IgD-negative memory B cell (primary cell): ENCODE measurements at regions not wholly inside any gene's neighbourhood (a gene's known extent, or its start where the extent isn't known, plus 50 kb on each side); places are given as distances from the start of the nearest gene placed in this dataset.

Experiments used
- H3K27ac Mint-ChIP-seq, 3 donors: one replicate each; pipeline ENCODE4 v1.8.0; 2020 to 2022; ENCODE audit warnings: mild to moderate bottlenecking in 3 of 3, mixed read lengths in 3 of 3, moderate library complexity in 1 of 3
- H3K27me3 Mint-ChIP-seq: one replicate; pipeline ENCODE4 v1.8.0; 2021; ENCODE audit warnings: mixed read lengths
- H3K36me3 Mint-ChIP-seq: one replicate; pipeline ENCODE4 v1.8.0; 2020; ENCODE audit warnings: mild to moderate bottlenecking, mixed read lengths
- H3K4me1 Mint-ChIP-seq, 3 donors: one replicate each; pipeline ENCODE4 v1.8.0; 2020 to 2022; ENCODE audit warnings: mixed read lengths in 3 of 3, mild to moderate bottlenecking in 1 of 3
- H3K4me3 Mint-ChIP-seq, 4 donors: one replicate each; pipeline ENCODE4 v1.8.0; 2020 to 2022; ENCODE audit warnings: mild to moderate bottlenecking in 4 of 4, mixed read lengths in 4 of 4, moderate library complexity in 3 of 4
- H3K9me3 Mint-ChIP-seq, 3 donors: one replicate each; pipeline ENCODE4 v1.8.0; 2020 to 2021; ENCODE audit warnings: mixed read lengths in 3 of 3, mild to moderate bottlenecking in 1 of 3

DNA sequence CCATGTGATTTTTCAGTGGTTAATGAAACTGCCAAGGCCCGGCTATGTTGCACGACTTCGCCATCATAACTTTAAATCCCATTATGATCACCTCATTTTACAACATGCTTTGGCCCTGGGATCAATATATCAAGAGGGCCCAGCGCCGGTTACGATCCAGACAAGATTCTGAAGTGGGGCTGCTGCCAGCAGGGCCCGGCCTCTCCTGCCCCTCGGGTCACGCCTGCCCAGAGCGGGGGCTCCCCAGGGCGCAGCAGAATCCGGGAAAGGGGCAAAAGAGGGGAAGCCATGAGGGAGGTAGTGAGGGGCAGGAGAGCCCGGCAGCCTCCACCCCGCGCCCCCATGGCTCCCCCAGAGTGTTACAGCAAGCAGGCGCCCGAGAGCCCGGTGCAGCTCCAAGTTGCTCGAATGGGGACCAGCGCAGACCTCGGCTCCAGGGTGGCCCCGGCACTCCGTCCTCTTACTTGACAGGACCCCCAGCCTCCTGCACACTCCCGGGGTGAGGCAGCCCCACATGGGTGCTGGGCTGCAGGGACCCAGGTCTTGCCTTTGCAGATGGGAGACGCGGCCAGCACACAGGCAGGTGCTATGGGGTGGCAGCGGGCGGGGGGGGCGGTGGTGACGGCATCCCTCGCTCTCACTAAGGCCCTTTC lies 129.8 kb upstream of the NKX1-1 start:
- Mint-ChIP-seq H3K36me3 (no peaks in the 10 kb centered on the region), H3K4me3 (no peak overlapping the region), H3K27me3 (peaks cover 3% of the 10 kb centered on the region), H3K27ac (no peak overlapping the region), H3K9me3 (no peaks in the 10 kb centered on the region), H3K4me1 (no peaks in the 10 kb centered on the region)

DNA sequence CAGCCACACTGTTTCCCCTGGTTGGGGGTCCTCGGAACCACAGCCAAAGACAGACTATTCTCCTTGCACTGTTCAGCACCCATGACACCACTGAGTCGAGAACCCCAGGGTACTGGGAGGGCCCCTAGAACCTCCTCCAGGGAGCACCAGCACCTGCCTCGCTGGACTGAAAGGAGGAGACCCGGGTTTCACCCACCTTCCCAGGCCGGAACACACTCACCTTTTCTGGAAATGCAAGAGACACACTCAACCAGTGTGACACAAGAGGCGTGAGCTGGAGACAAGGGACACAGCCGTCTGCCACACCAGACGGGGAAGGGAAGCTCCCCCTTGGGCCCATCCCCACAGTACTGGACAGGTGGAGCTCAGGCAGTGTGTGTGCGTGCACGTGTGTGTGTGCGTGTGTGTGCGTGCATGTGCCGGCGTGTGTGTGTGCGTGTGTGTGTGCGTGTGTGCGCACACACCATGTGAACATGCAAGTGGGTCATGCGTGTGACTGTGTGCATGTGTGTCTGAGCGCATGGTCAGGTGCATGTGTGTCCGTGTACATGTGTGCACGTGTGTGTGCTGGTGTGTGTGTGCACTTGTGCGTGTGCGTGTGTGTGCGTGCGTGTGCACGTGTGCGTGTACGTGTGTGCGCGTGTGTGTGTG lies 128.8 kb upstream of the NKX1-1 start:
- no peaks in the 10 kb centered on the region for H3K4me1 Mint-ChIP-seq
- peaks cover 7% of the 10 kb centered on the region for H3K27me3 Mint-ChIP-seq
- no peaks in the 10 kb centered on the region for H3K36me3 Mint-ChIP-seq
- no peaks in the 10 kb centered on the region for H3K9me3 Mint-ChIP-seq
- H3K4me3 Mint-ChIP-seq: peak overlapping the region in 1 of 4 donors; percentile 28
- no peak overlapping the region for H3K27ac Mint-ChIP-seq

DNA sequence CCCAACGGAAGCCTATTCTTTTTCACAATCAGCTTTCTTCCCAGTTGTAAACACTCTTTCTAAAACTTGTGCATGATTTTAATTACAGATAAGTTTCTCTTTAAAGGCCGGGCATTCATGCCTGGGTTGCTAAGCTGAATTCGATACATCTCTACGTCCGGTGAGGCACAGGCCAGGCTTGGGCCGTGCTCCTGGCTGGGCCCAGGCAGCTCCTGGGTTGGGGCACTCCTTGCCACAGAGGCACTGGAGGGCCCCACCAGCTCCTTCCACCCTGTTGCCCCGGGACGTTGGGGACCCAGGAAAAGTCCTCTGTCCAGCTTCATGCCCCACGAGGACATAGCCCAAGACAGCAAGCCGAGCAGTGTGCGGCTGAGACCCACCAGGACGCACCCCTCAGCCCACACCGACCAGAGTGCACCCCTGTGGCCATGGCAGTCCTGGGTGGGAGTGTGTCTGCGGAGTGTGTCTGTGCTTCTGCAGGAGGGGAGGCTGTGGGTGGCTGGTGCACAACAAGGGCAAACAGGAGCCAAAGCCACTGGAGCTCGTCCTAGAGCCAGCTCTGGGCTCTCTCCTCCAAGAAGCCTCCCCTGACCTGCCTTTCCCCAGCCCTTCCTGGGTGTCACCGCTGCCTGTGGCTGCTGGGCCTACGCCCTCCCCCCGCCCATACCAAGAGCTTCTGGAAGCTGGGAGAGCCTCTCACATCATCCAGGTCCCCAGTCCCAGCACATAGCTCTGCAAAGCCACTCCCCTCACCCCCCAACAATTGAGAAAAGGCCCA lies 128.0 kb upstream of the NKX1-1 start:
- no peaks in the 10 kb centered on the region for H3K4me1 Mint-ChIP-seq
- no peaks in the 10 kb centered on the region for H3K36me3 Mint-ChIP-seq
- H3K9me3 Mint-ChIP-seq: no peaks in the 10 kb centered on the region
- H3K27me3 Mint-ChIP-seq: peaks cover 7% of the 10 kb centered on the region
- H3K4me3 Mint-ChIP-seq: peak overlapping the region in 1 of 4 donors; percentile 28
- no peak overlapping the region for H3K27ac Mint-ChIP-seq

DNA sequence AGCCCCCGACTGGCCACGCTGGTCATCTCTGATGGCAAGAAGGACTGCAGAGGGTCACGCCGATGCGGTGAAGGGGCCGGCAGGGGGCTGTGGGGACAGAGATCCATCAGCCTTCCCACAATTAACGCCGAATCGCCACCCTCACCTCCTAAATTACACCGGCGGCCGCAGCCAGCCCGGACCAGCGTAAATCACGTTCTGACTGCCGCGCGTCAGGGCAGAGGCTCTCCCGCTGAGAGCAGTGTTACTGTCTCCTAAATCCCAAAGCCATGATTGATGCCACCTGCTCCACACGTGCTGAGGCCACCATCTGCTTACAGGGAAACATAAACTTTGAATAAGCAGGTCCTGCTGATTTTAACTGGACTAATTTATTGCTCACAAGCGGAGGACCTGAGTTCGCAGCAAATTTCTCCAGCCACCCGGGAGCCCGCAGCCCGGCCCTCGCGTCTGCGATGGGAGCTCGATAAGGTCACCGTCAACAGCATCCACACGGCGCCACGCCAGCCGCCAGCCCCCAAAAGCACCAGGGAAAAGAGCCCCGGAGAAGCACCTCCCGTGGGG lies 127.3 kb upstream of the NKX1-1 start:
- H3K36me3 Mint-ChIP-seq: no peaks in the 10 kb centered on the region
- H3K9me3 Mint-ChIP-seq: no peaks in the 10 kb centered on the region
- no peak overlapping the region for H3K27ac Mint-ChIP-seq
- peaks cover 9% of the 10 kb centered on the region for H3K27me3 Mint-ChIP-seq
- no peaks in the 10 kb centered on the region for H3K4me1 Mint-ChIP-seq
- no peak overlapping the region for H3K4me3 Mint-ChIP-seq

- H3K9me3 Mint-ChIP-seq: no peaks in the 10 kb centered on the region
- peaks cover 9% of the 10 kb centered on the region for H3K27me3 Mint-ChIP-seq
Observed at GRCh38 chr4:1532549-1533395, 126.5 kb upstream of the NKX1-1 start.

DNA sequence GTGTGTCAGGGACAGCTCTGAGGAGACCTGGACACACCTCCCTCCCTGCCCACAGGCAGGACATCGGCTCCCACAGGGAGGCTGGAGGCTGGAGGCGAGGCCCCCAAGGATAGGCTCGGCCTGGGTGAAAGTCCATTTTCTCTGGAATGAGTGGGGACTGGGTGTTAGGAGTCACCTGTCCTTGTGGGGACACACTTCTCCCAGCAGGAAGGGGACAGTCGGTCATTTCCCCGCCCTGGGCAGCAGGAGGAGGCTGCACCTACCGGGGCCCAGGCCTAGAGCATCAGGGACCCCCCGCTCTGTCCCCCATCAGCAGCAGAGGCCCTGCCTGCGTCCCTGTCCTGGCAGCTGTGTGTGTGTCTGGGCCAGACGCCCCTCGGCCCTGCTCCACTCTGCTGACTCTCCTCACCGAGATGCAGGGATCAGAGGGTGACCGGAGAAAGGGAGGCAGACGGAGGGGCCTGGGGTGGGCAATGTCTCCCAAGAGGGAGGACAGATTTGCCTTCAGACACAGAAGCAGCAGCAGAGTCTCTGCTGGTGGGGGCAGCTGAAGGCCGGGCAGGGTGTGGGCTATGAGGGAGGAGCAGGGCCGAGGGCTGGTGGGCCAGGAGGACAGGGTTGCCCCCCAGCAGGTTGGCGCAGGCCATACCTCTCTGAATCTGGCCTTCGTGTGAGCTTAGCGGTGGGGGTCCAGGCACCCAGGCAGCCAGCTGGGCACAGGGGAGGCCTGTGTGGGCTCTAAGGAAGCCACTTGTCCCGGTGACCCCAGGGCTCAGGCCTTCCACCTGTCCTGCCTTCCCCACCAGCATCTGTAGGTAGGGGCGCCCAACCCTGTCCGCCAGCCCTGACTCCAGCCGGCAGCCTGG lies 125.7 kb upstream of the NKX1-1 start:
- H3K4me3 Mint-ChIP-seq: no peak overlapping the region
- H3K27ac Mint-ChIP-seq: no peak overlapping the region
- no peaks in the 10 kb centered on the region for H3K36me3 Mint-ChIP-seq
- no peaks in the 10 kb centered on the region for H3K4me1 Mint-ChIP-seq
- peaks cover 0 to 3% (median 0%) of the 10 kb centered on the region in 3 donors for H3K9me3 Mint-ChIP-seq
- peaks cover 9% of the 10 kb centered on the region for H3K27me3 Mint-ChIP-seq

More at GRCh38 chr4:1532549-1533395, 126.5 kb upstream of the NKX1-1 start:
- H3K4me1 Mint-ChIP-seq: no peaks in the 10 kb centered on the region
- no peak overlapping the region for H3K4me3 Mint-ChIP-seq
- no peak overlapping the region for H3K27ac Mint-ChIP-seq
- H3K36me3 Mint-ChIP-seq: no peaks in the 10 kb centered on the region

DNA sequence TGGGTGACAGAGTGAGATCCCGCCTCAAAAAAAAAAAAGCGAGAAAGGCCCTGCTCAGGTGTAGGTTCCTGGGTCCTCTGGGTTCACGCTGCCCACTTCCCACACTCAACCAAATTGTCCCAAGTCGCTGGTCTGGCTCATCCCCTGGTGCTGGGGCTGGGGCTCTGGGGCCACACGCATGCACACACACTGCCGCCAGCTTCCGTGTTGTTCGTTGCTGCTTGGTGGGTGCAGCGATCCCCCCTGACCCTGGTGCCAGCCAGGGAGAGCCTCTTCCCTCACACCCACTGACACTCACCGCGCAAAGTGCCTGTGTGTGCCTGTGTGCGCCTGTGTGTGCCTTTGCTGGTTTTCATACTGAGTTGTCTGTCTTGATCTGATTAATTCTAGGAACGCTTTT lies 124.1 kb upstream of the NKX1-1 start:
- Mint-ChIP-seq H3K9me3 (peaks cover 0 to 5% (median 3%) of the 10 kb centered on the region in 3 donors), H3K27ac (no peak overlapping the region), H3K27me3 (peaks cover 9% of the 10 kb centered on the region), H3K4me1 (no peaks in the 10 kb centered on the region), H3K36me3 (peaks cover 2% of the 10 kb centered on the region), H3K4me3 (no peak overlapping the region)

DNA sequence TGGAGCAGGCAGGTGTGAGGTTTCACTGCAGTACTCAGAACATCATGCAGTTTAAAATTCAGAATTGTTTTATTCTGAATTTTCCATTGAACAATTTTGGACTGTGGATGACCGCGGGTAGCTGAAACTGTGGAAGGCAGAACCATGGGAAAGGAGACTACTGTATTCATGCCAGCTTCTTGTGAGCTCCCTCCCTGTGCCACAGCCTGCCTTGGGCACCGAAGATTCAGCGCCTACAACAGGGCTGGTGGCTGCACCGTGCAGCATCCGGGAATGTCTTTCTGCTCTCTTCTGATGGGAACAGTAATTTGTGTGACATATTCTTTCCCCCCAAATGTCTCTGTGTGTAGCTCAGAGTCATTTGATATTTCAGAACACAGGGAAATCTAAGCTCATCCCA lies 118.5 kb upstream of the NKX1-1 start:
- H3K27ac Mint-ChIP-seq: no peak overlapping the region
- H3K27me3 Mint-ChIP-seq: peaks cover 17% of the 10 kb centered on the region
- no peak overlapping the region for H3K4me3 Mint-ChIP-seq

GRCh38 chr4:1523907-1524636 lies 117.8 kb upstream of the NKX1-1 start:
- H3K4me1 Mint-ChIP-seq: peaks cover 0 to 2% (median 1%) of the 10 kb centered on the region in 3 donors
- peaks cover 14% of the 10 kb centered on the region for H3K27me3 Mint-ChIP-seq
- H3K4me3 Mint-ChIP-seq: no peak overlapping the region
- H3K36me3 Mint-ChIP-seq: peaks cover 5% of the 10 kb centered on the region
- peak overlapping the region in 1 of 3 donors; percentile 47 for H3K27ac Mint-ChIP-seq
- peaks cover 3 to 14% (median 3%) of the 10 kb centered on the region in 3 donors for H3K9me3 Mint-ChIP-seq

More for the DNA sequence above, 118.5 kb upstream of the NKX1-1 start:
- peaks cover 3 to 14% (median 3%) of the 10 kb centered on the region in 3 donors for H3K9me3 Mint-ChIP-seq
- peaks cover 5% of the 10 kb centered on the region for H3K36me3 Mint-ChIP-seq
- peaks cover 0 to 2% (median 0%) of the 10 kb centered on the region in 3 donors for H3K4me1 Mint-ChIP-seq

- H3K27ac Mint-ChIP-seq: peak overlapping the region in 1 of 3 donors; percentile 47
- peaks cover 5% of the 10 kb centered on the region for H3K36me3 Mint-ChIP-seq
- H3K27me3 Mint-ChIP-seq: peaks cover 16% of the 10 kb centered on the region
- H3K4me1 Mint-ChIP-seq: peaks cover 0 to 2% (median 1%) of the 10 kb centered on the region in 3 donors
- peaks cover 3 to 14% (median 3%) of the 10 kb centered on the region in 3 donors for H3K9me3 Mint-ChIP-seq
- H3K4me3 Mint-ChIP-seq: no peak overlapping the region
Observed at GRCh38 chr4:1523506-1523905, 117.3 kb upstream of the NKX1-1 start.

GRCh38 chr4:1523033-1523432 lies 116.8 kb upstream of the NKX1-1 start:
- peaks cover 0 to 2% (median 1%) of the 10 kb centered on the region in 3 donors for H3K4me1 Mint-ChIP-seq
- peaks cover 5% of the 10 kb centered on the region for H3K36me3 Mint-ChIP-seq
- H3K27me3 Mint-ChIP-seq: peaks cover 20% of the 10 kb centered on the region
- no peak overlapping the region for H3K4me3 Mint-ChIP-seq
- peaks cover 3 to 14% (median 3%) of the 10 kb centered on the region in 3 donors for H3K9me3 Mint-ChIP-seq
- no peak overlapping the region for H3K27ac Mint-ChIP-seq

GRCh38 chr4:1522606-1523005 lies 116.4 kb upstream of the NKX1-1 start:
- H3K27ac Mint-ChIP-seq: no peak overlapping the region
- peaks cover 5% of the 10 kb centered on the region for H3K36me3 Mint-ChIP-seq
- H3K9me3 Mint-ChIP-seq: peaks cover 3 to 14% (median 3%) of the 10 kb centered on the region in 3 donors
- H3K4me3 Mint-ChIP-seq: no peak overlapping the region
- peaks cover 0 to 2% (median 1%) of the 10 kb centered on the region in 3 donors for H3K4me1 Mint-ChIP-seq
- peaks cover 22% of the 10 kb centered on the region for H3K27me3 Mint-ChIP-seq

DNA sequence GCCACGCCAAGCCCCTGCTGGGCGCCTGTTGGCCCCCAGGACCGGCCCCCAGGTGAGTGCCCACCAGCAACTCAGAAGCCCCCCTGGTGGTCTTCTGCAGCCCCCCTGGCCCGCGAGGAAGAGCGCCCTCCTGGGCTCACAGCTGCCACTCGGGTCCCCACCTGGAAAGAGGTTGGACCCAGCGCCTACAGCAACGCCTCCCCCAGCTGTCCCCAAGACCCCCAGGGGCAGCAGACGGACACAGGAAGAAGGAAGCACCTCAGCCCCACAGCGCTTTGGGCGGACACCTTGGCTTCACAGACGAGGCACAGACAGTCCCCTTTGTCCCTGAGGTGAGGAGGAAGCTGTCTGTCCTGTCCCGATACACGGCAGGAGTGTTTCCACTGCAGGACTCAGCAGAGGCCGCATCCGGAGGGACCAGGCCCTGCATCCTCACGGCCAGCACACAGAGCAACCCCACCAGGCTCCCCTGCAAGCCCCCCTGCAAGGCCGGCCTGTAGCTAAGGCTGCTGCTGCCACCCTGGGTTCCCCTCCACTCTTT lies 115.6 kb upstream of the NKX1-1 start:
- Mint-ChIP-seq H3K36me3 (peaks cover 5% of the 10 kb centered on the region), H3K4me3 (peak overlapping the region in 1 of 4 donors; percentile 49), H3K27ac (no peak overlapping the region), H3K9me3 (peaks cover 0 to 14% (median 3%) of the 10 kb centered on the region in 3 donors), H3K4me1 (peaks cover 0 to 2% (median 1%) of the 10 kb centered on the region in 3 donors), H3K27me3 (peaks cover 22% of the 10 kb centered on the region)
